WI38 (cell line): ENCODE measurements at regions not wholly inside any gene's neighbourhood (a gene's known extent, or its start where the extent isn't known, plus 50 kb on each side); places are given as distances from the start of the nearest gene placed in this dataset.

ENCODE experiments used
- H3K4me3 ChIP-seq: 2 replicates; pipeline ENCODE4 v1.5.1; 2011; ENCODE audit warnings: low read depth, mild to moderate bottlenecking, control low read depth, low read length
- CTCF ChIP-seq: IDR thresholded peaks from 2 replicates; pipeline ENCODE4 v1.5.1; 2012; ENCODE audit warnings: low read depth, mild to moderate bottlenecking, control low read depth, low read length

GRCh38 chr4:100075486-100076270, 114.6 kb downstream of the DDIT4L start:
- no peak for TF ChIP-seq CTCF
- no peak overlapping the region for H3K4me3 ChIP-seq

- no peak for TF ChIP-seq CTCF
- no peak overlapping the region for H3K4me3 ChIP-seq
Observed at GRCh38 chr4:100075056-100075455, 115.2 kb downstream of the DDIT4L start.

- no peak overlapping the region for H3K4me3 ChIP-seq
- no peak for TF ChIP-seq CTCF
Observed at GRCh38 chr4:100071506-100071905, 118.8 kb downstream of the DDIT4L start.

GRCh38 chr4:100070868-100071267, 119.4 kb downstream of the DDIT4L start:
- H3K4me3 ChIP-seq: no peak overlapping the region
- no peak for TF ChIP-seq CTCF

- H3K4me3 ChIP-seq: no peak overlapping the region
- no peak for TF ChIP-seq CTCF
Observed at GRCh38 chr4:100069207-100069606, 119.1 kb upstream of the H2AZ1 start.

- no peak for TF ChIP-seq CTCF
- no peak overlapping the region for H3K4me3 ChIP-seq
Observed at GRCh38 chr4:100067255-100067654, 117.2 kb upstream of the H2AZ1 start.

GRCh38 chr4:100063355-100063754, 113.3 kb upstream of the H2AZ1 start:
- no peak overlapping the region for H3K4me3 ChIP-seq
- TF ChIP-seq CTCF: no peak
